GM23248 (cell line): ENCODE measurements at regions not wholly inside any gene's neighbourhood (a gene's known extent, or its start where the extent isn't known, plus 50 kb on each side); places are given as distances from the start of the nearest gene placed in this dataset.
"Not testable (repeated sequence)": the region's sequence is repeated elsewhere in the genome, so short reads cannot be mapped to it uniquely, and the experiment has no call there.

Source experiments
- EZH2 ChIP-seq: fragments of 200-600 bp; sonication (generic); IDR thresholded peaks from 2 replicates; pipeline ENCODE4 v1.6.1; 2018; ENCODE audit warnings: antibody characterized with exemption, mild to moderate bottlenecking; ENCODE audit not compliant: insufficient read depth, poor library complexity, severe bottlenecking
- EZH2phosphoT487 ChIP-seq: fragments of 200-600 bp; sonication (generic); IDR thresholded peaks from 2 replicates; pipeline ENCODE4 v1.6.1; 2018; ENCODE audit warnings: antibody characterized with exemption, moderate library complexity, mild to moderate bottlenecking, low read depth; ENCODE audit not compliant: insufficient read depth

GRCh38 chr7:55695893-55696701 lies 123.8 kb upstream of the VOPP1 start:
- not testable (repeated sequence) for TF ChIP-seq EZH2, EZH2phosphoT487
